ENCODE measurements at regions not wholly inside any gene's neighbourhood (a gene's known extent, or its start where the extent isn't known, plus 50 kb on each side); places are given as distances from the start of the nearest gene placed in this dataset.
"Not testable (repeated sequence)": the region's sequence is repeated elsewhere in the genome, so short reads cannot be mapped to it uniquely, and the experiment has no call there.

DNA sequence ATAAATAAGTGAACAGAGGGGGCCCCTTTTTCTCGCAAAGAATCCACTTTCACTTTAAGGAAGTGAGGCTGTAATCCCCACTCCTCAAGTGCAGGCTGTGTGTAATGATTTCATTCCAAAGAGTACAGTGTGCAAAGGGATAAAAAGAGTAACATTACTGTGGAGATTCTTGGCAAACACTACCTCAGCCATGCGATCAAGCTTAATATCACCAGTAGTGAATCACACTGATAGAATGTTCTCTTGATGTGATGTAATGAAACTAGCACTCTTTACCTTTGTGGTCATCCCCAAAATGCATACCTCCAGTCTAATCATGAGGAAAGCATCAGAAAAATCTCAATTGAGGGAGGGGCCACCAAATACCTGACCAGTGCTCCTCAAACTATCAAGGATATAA is 246.1 kb upstream of the CHORDC1 start:
- DNase-seq, result no peak

DNA sequence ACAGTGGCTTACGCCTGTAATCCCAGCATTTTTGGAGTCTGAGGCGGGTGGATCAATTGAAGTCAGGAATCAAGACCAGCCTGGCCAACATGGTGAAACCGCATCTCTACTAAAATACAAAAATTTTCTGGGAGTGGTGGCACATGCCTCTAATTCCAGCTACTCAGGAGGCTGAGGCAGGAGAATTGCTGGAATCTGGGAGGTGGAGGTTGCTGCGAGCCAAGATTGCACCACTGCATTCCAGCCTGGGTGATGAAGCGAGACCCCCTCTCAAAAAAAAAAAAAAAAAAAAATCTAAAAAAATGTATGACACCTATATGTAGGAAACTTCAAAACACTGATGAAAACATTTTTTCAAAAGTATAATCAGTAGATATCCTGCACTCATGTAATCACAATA is 242.7 kb upstream of the CHORDC1 start:
- no peak for DNase-seq

DNA sequence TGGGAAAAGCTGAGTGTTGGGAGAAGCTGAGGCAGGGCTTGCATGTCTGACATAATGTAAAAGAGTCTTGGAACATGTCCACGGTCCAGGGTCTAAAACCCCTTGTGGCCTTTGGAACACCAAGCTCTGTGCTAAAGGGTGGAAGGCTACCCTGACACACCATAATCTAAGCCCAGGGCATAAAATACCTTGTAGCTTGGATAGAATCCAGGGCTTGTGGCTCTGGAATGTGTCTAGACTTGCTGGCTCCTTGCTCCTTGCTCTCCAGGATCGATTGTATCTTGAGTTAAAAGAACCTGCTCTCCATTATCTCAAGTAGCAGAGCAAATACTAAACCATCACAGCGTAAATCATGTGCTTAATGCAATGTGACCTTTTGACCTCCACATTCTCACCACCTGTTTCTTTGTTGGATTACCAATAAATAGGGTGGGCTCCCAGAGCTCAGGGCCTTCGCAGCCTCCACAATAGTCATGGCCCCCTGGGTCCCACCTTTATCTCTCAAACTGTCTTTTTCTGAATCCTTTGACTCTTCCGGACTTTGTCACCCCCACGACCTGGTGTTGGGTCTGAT is 232.6 kb upstream of the CHORDC1 start:
- DNase-seq, result not testable (repeated sequence)

DNA sequence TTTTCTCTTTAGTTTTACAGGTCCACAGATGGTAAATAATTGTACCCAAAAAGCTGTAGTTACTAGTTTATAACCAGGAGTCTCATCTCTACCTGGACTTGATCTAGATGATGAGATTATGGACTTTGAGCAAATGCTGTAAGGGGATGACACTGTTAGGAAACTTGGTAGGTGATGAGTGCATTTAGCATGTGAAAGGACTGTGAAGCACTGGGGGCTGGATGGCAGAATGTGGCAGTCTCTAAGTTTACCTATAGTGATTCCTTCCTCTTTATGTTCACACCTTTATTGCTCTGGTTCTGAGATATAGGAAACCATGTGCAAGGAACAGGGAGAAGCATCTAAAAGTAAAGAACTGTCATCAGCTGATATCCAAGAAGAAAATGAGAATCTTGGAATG is 230.7 kb upstream of the CHORDC1 start:
- DNase-seq, result no peak

DNA sequence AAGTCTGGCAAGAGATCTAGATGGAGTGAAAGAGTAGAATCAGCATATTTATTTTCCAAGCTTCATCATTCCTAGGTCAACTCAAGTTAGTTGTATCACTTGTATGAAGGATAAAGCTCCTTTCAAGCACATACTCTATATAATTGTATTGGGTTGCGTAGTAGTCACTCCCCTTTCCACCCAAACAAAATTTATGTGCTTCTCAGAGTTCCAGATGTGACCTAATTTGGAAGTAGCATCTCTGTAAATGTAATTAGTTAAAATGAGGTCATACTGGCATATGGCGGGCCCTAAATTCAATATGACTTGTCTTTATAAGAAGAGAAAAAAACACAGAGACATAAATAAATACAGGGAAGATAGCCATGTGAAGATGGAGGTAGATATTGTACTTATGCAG is 226.8 kb upstream of the CHORDC1 start:
- no peak for DNase-seq

DNA sequence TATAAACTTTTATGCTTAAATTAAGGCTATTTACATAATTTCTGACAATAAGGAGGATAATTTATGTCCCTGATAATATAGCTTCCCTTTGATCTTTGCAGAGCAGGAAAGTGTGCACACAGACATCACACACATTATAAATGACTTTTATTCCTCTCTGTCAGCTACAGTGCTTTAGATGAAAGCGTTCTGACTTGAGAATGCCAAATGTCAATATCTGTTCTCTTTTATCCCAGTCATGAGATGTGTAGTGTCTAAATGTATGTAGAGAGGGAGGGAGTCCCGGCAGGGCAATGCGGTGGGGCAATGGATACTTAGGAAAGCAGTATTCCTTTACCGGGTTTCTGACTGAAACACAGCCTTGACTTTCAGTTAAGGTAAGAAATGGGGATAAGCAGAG is 225.4 kb upstream of the CHORDC1 start:
- no peak for DNase-seq

DNA sequence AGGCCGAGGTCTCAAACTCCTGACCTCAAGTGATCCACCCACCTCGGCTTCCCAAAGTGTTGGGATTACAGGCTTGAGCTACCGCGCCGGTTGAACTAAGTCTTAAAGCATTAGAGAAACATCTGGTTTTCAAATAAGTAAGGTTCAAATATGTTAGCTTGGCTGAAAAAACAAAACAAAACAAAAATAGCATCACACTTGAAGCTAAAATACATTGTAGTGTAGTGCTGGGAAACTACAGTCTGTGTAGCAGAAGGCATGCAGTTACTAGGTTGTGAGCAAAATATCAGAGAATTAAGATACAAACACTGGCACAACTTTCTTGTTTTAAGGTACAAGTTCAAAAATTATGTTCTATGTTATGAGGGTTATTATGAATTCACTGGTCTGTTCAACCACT is 224.8 kb upstream of the CHORDC1 start:
- DNase-seq, result no peak

DNA sequence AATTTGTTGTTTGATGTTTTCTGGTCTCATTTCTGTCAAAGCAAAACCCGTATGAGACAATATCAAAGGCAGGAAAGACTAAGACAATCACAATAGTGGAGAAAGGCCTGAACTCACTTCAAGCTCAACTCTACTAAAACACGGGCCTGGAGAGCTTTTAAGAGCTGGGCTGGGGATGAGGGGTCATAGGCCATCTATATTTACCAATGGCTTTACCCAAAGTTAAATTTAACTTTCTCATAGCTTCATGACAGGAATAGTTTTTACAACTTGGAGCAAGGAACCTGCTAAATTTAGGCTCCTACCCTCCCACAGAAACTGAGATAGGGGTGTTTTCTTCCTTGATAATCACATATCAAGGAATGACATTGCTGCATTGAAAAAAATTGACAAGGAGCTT is 223.4 kb upstream of the CHORDC1 start:
- no peak for DNase-seq

DNA sequence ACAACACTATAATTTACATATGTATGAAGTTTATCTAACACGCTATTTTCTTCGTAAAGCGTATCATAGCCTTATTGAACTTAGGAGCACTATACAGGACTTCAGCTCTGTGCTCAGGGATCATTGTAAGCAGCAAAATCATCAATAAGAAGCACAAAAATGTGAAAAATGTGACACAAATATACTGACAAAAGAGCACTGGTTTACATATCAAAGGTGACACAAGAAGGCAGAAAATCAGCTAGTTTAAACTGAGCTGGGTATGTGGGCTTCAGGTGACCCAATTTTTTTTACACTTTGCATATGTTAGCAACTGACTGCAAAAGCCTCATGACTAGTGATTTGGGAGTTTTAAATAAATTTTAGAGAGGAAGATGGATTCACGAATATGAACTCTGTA is 215.2 kb upstream of the CHORDC1 start:
- DNase-seq, result no peak

DNA sequence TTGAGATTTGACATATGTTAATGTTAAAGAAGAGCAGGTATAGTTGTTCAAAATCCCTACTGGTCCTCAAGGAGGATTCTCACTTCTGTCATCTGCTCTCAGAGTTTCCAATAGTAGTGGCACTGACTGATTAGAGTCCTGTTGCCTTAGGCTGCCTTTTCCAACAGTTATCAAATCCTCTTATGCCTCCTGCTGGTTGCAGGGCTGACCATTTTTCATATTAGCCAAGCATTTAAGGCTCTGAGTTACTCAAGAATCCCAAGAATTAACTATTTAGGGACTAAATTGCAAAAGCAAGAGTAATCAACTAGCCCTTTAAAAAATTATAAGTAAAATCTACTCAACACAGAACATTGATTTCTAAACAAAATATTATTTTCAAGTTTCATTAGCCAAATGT is 212.0 kb upstream of the CHORDC1 start:
- DNase-seq, result peak; percentile 65

DNA sequence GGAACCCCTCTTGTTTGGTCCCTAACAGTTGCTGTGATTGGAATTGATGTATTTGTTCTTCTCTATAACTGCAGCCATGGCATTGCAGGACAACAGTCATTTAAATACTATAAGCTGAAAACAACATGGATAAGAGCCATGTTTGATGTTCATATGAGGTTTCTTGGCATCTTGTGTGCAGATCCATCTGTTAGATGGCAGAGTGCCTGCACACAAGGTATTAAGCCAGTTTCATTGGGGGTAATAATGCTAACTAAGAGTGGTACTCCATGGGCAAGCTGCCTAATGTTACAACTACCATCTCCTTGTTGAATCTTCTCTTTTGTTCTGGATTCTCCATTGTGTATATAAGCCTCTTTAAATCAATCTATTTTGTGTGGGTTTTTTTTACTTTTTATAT is 206.0 kb upstream of the CHORDC1 start:
- DNase-seq, result no peak

DNA sequence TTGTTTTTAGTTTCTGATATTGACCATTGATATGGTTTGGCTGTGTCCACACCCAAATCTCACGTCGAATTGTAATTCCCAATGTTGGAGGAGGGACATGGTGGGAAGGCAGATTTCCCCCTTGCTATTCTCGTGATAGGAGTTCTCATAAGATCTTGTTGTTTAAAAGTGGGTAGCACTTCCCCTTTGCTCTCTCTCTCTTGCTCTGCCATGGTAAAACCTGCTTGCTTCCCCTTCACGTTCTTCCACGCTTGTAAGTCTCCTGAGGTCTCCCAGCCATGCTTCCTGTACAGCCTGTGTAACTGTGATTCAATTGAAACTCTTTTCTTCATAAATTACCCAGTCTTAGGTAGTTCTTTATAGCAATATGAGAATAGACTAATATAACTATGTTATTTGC is 203.6 kb upstream of the CHORDC1 start:
- no peak for DNase-seq

DNA sequence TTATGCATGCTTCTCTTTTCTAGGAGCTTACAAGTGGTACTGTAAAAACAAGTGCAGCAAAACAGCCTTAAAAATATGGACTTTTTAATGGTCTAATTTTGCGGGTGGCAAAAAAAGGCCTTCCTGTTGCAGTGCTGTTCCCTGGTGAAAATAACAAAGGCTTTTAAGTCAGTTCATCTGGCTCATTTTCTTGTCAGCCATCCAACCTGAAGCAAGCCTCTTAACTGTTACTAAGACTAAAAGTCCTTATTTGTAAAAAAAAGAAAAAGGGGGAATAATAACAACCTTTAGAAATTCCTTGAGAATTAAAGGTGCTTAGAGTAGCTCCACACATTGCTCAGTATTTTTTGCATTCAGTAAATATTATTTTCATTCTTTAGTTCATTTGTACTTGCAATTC is 200.5 kb upstream of the CHORDC1 start:
- no peak for DNase-seq

DNA sequence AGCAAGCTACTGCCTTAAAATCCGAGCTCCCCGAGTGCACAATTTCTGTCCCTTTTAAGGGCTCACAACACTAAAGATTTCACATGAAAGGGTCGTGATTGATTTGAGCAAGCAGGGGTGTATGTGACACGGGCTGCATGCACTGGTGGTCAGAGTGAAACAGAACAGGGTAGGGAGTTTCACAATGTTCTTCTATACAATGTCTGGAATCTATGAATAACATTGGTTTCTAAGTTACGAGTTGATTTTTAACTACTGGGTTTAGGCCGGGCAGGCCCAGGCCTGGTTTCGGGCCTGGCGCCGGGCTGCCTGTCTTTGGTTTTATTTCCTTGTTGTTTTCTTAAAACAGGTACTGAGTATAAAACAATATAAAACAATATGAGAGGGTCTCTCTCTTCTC is 199.9 kb upstream of the CHORDC1 start:
- not testable (repeated sequence) for DNase-seq

DNA sequence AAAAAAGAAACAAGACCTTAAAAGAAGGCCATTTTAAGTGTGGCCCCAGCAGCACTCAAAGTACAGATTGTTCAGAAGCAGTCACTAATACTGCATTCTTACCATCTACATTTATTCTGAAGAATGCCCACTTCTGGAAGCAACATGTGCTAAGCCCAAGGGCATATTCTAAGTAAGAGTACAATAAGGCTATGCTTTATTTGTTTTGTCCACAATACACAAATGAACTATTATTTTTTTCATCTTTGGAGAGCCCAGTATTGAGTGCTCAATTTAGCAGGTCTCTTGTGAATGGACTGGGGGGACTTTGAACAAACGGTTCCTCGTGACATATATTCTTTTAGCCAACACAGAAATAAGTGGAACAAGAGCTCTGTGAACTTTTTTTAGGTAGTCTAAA is 191.4 kb upstream of the CHORDC1 start:
- DNase-seq, result no peak

DNA sequence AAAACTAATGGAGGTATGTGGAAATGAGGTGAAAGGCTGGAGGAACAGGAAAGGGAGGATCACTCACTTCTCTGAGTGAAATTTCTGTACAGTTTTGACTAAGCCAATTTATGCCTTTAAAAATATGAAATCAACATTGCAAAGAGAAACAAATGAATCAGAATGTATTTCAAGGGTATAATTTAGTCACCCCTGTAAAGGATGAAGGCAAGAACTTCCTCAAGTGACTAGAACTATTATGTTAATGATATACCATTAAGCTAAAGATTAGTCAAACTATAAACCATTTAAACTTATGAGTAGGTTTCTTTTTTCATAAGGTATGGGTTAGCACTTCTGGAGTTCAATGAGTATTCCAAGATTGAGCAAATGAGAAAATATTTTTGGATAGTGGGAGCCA is 184.5 kb upstream of the CHORDC1 start:
- DNase-seq, result no peak

DNA sequence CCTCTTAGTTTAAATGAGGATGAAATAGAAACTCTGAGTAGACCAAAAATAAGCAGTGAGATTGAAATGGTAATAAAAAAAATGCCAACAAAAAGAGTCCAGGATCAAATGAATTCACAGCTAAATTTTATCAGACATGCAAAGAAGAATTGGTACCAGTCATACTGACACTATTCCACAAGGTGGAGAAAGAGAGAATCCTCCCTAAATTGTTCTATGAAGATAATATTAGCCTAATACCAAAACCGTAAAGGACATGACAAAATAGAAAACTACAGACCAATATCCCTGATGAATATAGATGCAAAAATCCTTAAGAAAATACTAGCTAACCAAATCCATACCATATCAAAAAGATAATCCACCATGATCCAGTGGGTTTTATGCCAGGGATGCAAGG is 169.8 kb upstream of the CHORDC1 start:
- DNase-seq, result no peak

DNA sequence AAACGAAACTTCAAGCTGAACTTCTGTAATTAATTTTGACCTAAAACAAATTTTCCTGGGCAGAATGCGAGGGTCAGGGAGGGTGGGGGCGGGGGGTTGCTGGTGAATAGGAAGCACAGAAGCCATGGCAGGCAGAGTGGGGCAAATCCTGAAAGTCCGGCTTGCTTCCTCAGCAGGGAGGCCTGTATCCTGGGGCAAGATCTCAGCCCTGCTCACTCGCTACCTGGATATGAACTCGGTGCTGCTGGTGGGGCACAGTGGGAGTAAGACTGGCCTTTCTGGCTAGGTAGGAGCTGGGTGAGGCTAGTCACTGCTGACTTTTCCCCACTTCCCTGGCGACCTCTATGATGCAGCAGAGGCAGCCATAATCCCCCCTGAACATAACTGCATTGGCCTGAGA is 168.9 kb upstream of the CHORDC1 start:
- DNase-seq, result no peak

DNA sequence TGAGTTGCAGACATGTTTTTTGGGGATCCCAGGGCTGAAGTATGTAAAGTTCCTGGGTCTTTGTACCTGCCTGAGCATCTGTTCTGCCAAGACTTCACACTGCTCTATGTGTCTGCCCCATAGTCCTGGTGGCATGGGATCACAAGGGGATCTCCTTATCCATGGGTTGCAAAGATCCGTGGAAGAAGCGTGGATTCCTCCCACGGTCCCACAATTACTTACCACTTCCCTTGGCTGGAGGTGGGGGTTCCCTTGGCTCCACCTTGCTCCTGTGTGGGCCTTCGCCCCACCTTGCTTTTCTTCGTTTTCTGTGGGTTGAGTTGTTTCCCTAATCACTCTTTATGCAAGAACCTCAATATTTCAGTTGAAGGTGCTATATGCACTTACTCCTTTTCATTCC is 157.4 kb upstream of the CHORDC1 start:
- DNase-seq, result no peak

DNA sequence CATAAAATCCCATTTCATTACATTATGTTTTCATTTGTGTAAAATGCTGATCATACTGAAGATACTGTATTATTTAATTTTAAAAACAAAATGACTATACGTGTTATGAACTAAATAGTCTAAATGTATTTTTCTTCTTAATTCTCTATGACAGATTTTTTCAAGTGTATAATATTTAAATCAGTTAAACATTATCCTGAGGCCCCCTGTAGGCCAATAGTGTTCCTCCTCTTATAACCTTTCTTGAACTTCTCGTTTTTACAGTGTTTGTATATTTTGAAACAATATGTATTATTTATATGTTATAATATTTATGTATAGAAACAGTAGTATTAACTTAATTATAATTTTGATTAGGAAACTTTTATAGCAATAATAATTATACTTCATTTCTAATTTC is 151.1 kb upstream of the CHORDC1 start:
- no peak for DNase-seq

DNA sequence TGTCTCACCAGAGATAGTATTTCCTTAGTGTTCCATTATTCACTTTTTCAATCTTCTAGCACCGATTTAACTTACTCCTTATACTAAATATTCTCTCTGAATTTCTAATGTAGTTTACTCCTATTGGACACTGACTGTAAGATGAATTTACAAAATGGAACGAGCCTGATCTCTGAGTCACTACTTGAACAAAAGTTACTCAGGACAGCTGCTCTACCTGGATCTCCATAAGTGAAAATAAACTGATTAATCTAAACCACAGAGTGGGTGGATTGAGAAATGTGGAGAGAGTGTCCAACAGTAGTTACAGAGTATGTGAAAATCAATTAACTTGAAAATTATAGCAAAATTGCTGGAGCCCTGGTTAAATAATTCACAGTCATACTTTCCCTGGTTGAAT is 141.7 kb upstream of the CHORDC1 start:
- DNase-seq, result no peak

DNA sequence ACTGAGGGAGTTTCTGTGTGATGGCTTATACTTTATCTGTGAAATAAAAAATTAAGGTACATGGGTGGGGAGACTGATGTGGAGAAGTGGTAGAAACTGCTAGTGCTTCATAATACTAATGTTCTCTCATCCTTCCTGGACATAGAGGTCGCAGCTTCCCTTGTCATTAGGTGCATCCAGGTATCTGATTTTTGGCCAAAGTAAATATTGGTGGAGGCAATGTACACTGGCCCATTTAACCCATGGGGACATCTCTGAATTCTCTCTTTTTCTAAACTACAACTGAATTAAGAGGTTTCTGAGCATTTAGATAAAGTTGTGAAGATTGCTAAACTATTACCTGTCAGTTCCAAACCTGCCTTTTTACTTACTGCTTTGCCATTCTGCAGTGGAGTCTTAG is 140.9 kb upstream of the CHORDC1 start:
- DNase-seq, result no peak

DNA sequence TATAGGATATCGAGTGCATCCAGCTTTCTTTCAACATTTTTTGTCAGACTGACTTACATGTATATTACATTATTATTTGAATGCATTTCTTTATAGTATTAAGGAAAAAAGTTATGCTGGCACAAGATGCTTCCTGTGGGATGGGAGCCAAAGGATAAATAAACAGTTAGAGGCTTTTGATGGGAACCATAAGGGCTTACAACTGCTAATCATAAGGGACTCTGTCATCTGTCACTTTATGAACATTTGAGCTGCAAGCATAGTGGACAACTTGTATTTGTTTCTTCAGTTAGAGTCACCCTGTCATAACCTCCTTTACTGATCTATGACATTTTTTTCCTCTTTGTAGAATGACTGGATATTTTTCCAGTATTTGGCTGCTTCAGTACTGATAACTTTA is 132.4 kb upstream of the CHORDC1 start:
- no peak for DNase-seq

DNA sequence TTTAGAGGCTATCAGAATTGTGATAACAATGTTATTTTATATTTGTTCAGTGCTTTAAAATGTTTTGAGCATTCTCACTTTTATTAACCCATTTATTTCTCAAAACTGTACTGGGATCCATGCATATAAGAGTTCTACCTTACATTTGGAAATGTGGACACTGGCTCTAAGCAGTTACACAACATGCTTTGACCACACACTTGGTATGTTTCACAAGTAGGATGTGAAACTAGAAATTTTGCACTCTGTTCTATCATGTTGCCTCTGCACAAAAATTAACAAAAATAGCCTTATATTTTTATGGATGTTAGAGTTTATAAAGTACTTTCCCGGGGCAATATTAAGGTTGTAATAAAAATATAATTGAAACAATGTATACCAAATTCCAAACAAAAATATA is 126.9 kb upstream of the CHORDC1 start:
- no peak for DNase-seq

DNA sequence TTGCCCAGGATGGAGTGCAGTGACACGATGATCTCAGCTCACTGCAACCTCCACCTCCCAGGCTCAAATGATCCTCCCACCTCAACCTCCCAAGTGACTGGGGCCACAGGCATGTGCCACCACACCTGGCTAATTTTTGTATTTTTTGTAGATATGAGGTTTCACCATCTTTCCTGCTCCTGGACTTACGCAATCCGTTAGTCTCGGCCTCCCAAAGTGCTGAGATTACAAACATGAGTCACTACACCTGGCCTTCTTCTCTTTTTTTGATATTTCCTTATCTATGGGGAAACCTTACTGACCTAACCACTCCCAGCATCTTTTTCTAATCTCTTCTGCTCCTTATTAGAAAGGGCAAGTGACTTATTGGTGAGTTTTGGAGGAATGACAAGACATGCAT is 121.7 kb upstream of the CHORDC1 start:
- DNase-seq, result peak; percentile 48

DNA sequence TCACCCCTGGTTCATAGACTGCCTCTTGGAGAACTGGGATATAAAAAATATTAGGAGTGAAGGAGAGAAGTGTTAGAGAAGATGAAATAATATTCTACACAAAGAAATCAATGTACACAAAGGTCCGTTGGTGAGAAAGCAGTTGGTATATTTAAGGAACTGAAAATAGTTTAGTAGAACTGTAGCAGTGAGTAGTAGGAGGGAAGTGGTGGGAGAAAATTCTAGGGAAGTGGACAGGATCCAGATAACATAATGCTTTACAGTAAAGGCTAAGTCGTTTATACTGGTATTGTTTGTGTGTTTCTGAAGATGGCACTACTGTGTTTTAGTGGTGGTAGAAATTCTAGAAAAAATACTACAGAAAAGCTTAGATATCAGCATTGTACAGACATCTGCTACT is 120.8 kb upstream of the CHORDC1 start:
- DNase-seq, result peak; percentile 58

All from OCI-M1 (cell line).